CD4-positive, alpha-beta T cell treated with Interleukin-15 for 1 hour (primary cell): ENCODE measurements at regions not wholly inside any gene's neighbourhood (a gene's known extent, or its start where the extent isn't known, plus 50 kb on each side); places are given as distances from the start of the nearest gene placed in this dataset.
A peak's percentile ranks its signal among the peaks of the same experiment; 100 is the strongest.

Experiments used
- DNase-seq: peaks from one replicate; pipeline ENCODE4 v3.0.0-alpha.2; 2020

GRCh38 chr2:181114021-181114420 is 133.6 kb downstream of the UBE2E3 start:
- no peak for DNase-seq

GRCh38 chr2:181116261-181116660 is 135.9 kb downstream of the UBE2E3 start:
- DNase-seq, result no peak

DNA sequence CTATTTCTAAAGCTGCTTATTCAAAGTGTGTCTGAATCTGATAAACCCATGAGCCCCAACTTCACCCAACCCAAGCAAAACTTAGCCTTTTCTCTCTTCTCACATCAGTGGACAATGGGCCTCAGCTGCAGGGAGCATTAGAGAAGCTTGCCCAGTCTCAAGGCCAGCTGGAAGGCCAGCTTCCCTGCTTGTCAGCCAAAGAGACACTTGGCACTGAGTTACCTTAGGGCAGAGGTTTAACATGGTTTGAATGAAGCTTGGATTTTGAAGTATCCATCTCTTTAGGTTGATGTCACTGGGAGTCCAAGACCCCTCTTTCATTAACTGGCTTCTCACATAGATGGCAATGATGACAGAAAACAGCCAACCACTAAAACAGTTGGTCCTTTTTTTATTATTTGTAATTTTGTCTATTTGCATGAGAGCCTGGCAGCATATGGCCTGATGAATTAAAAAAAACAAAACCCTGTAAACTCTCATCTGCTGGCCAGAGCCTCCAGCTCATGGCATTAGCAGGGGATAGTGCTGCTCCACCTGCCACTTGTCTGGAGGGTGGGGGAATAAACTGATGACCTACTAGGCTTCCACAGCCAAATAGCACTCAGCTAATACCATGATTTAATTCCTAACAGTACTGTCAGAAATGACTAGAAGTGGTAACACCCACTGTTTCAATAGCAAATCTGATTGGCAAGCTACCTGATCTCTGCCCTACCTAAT is 137.0 kb downstream of the UBE2E3 start:
- no peak for DNase-seq

GRCh38 chr2:181120625-181121024 is 140.2 kb downstream of the UBE2E3 start:
- no peak for DNase-seq

DNA sequence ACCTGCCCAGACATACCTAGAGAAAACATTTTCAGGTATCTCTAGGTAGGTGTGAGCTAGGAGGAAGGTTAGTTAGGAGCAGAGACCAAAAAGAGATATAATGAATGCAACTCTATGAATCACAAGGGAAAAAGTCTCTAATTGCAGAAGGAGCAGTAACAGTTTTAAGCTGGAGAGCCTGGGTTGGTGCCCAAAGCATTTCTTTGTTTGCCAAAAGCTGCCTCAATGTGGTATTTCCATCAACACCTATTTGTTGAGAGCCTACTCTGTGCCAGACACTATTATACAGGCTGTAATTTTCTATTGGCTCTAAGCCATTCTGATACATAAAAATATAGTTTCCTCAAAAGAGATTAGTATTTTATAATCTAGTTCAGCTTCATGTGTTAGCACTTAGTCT is 141.6 kb downstream of the UBE2E3 start:
- no peak for DNase-seq

- no peak for DNase-seq
These were observed 142.2 kb downstream of the UBE2E3 start for GRCh38 chr2:181122601-181123000.

GRCh38 chr2:181123798-181124231 is 143.4 kb downstream of the UBE2E3 start:
- peak; percentile 88 for DNase-seq

DNA sequence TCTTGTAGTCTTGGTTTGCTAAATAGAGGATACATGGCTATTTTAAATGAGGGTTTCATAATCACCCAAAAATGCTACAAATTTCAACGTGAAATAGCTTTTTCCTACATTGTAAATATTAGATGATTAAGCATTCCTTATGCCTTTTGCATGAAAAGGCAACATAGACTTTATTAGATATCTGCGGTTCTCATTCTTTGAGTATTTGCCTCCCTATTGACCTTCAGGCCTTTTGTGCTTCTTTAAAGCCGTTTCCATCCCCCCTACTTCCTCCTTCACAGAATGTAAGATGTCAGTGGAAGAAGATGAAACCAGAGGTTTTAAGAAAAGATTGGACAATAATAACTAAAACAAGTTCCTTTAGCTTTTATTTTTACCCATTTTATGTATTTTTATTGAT is 144.1 kb downstream of the UBE2E3 start:
- DNase-seq, result no peak

- DNase-seq, result no peak
These were observed 145.0 kb downstream of the UBE2E3 start for GRCh38 chr2:181125359-181125758.

- no peak for DNase-seq
These were observed 146.0 kb downstream of the UBE2E3 start for GRCh38 chr2:181126311-181126868.

- no peak for DNase-seq
These were observed 147.8 kb downstream of the UBE2E3 start for GRCh38 chr2:181128199-181128598.

DNA sequence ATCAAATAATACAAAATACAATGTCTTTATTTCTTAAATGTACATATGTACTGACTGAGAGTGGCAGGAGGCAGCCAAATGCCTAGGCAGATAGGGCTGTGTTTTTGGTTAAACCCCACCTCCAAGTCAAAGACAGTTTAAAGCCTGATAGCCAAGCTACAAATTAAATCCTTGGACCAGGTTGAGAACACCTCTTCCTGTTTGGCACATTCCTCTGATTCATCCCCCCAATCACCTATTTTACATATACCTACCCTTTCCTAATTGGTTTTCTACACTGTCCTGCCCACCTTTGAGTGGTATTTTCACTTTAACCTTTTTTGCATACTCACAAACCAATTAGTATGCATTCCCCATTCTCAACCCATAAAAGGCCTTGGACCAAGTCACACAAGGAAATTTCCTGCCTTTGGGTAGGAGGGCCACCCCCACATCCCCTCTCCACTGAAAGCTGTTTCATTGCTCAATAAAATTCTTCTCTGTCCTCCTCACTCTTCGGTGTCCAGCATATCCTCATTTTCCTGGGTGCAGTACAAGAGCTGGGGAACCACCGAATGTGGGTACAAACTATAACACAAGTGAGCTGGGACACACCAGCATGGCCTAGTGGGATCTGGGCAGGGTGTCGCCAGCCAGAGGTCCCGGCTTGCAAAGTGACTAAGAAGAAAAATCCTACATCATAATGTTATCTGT is 149.1 kb downstream of the UBE2E3 start:
- no peak for DNase-seq

- DNase-seq, result no peak
These were observed 150.3 kb downstream of the UBE2E3 start for GRCh38 chr2:181130686-181131085.

GRCh38 chr2:181131584-181131983 is 151.2 kb downstream of the UBE2E3 start:
- no peak for DNase-seq

DNA sequence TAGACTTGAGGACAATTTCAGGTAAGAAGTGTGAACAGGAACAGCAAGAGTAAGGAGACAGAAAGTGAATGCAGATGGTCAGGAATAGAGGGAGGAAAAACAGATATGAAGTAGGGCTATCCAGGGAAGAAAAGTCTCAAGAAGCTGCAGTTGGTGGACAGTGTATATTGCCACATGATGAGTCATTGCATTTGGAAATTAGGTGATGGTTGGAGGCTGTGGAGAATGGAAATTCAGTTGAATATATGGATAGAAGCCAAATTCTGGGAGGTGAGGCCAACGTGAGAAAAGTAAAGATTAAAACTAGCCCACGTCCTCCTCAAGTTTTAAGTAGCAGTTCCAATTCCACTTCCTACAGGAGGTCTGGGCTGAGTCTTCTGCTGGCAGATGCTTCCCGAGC is 158.4 kb downstream of the UBE2E3 start:
- no peak for DNase-seq

DNA sequence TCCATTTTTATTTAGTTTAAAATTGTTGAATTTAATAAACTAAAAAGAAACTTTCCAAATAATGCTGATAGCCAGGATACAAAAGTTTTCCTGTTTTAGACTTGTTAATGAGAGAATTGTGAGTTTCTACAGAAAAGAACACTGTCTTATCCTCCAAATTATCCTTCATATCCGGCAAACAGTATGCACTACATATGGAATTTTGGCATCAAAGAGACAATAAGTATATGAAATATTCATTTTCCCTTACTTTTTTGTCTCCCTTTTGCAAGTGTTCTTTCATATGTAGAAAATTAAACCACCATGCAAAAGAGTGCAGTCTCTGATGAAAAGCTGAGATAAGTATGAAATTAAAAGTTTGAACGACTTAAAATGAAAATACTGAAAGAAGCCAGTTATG is 159.4 kb downstream of the UBE2E3 start:
- no peak for DNase-seq

DNA sequence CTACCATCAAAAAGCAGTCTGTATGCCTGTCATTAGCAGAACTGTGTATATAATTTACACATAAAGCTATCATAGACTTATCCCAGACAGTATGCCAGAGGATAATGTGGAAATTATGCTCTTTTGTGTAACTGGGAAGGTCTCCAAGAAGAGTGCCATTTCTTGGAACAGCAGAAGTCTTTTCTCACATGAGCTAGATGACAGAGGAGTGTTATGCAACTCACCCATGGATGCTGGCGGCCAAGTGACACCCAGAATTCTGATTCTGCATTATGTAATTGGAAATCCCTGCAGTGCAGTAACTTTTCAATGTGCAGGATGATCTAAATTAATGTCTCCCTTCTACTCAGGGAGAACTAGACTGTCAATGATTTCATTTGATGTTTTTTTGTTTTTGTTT is 160.0 kb downstream of the UBE2E3 start:
- DNase-seq, result peak; percentile 61

GRCh38 chr2:181140928-181141327 is 160.5 kb downstream of the UBE2E3 start:
- no peak for DNase-seq

GRCh38 chr2:181141676-181142075 is 161.3 kb downstream of the UBE2E3 start:
- no peak for DNase-seq

- DNase-seq, result no peak
These were observed 162.1 kb downstream of the UBE2E3 start for GRCh38 chr2:181142514-181142913.

DNA sequence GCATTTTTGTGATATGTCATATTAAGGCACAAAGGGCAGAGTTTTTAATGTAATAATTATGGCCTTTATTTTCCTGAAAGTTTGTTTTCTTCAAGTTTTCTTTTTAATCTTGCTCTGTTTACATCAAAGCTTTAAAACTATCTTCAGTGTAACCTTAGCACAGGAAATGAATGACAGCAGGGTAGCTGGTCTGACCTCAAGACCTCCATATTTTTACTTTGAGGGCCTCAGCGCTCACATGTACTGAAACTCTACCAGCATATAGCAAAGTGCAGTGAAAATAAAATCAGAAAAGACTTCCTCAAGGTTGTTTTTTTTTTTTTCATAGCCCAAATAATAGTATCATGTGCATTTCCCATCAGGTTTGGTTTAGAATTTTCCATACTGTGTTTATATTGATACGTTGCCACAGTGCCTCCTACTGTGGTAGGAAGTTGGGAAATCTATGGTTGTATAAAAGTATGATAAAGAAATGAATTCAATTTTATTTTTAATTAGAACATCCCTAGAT is 163.4 kb downstream of the UBE2E3 start:
- DNase-seq, result peak; percentile 41

GRCh38 chr2:181145645-181146044 is 165.2 kb downstream of the UBE2E3 start:
- no peak for DNase-seq

GRCh38 chr2:181146171-181146570 is 165.8 kb downstream of the UBE2E3 start:
- no peak for DNase-seq

DNA sequence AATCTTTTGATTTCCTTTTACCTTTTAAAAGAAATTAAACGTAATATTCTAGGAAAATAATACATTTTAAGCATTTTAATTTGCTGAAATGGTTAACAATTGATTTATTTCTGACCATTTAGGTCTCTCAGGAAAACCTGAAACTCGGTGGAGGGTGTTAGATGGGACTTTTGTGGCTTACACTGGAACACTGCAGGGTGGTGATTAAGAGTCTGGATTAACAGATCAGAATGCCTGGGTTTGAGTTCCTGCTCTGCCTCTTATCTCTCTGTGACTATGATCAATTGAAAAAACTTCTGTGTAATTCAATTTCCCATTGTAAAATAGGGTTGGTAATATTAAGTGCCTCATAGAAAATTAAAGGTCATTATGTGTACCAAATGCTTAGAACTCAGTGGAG is 168.7 kb downstream of the UBE2E3 start:
- DNase-seq, result no peak
